ENCODE measurements at regions not wholly inside any gene's neighbourhood (a gene's known extent, or its start where the extent isn't known, plus 50 kb on each side); places are given as distances from the start of the nearest gene placed in this dataset.
"Not testable (repeated sequence)": the region's sequence is repeated elsewhere in the genome, so short reads cannot be mapped to it uniquely, and the experiment has no call there.

GRCh38 chr4:49129870-49130269 lies 143.8 kb downstream of the CWH43 start:
- not testable (repeated sequence) for H3K36me3 ChIP-seq (ENCODE audit: control insufficient read depth in 3 of 3, insufficient read depth in 2 of 3, low read depth in 1 of 3, low read length in 3 of 3); H3K4me1 ChIP-seq (ENCODE audit: control insufficient read depth in 3 of 3, insufficient read depth in 2 of 3, low read depth in 1 of 3, low read length in 2 of 3); DNase-seq; H3K27me3 ChIP-seq (ENCODE audit: control insufficient read depth in 3 of 3, insufficient read depth in 3 of 3, low read length in 3 of 3); FAIRE-seq; H3K9me3 ChIP-seq (ENCODE audit: control insufficient read depth in 2 of 2, insufficient read depth in 1 of 2, low read depth in 1 of 2, low read length in 1 of 2); H3K27ac ChIP-seq (ENCODE audit: low read depth in 1 of 3, low read length in 2 of 3); H3K4me3 ChIP-seq (ENCODE audit: low read depth in 1 of 3, low read length in 3 of 3)
- 45 to 79% (median 72%) methylated on average over 4 to 6 of the region's 8 CpGs for WGBS, 3 donors

GRCh38 chr4:49130724-49131123 lies 144.6 kb downstream of the CWH43 start:
- not testable (repeated sequence) for H3K27me3 ChIP-seq (ENCODE audit: control insufficient read depth in 3 of 3, insufficient read depth in 3 of 3, low read length in 3 of 3); H3K27ac ChIP-seq (ENCODE audit: low read depth in 1 of 3, low read length in 2 of 3); DNase-seq; H3K9me3 ChIP-seq (ENCODE audit: control insufficient read depth in 2 of 2, insufficient read depth in 1 of 2, low read depth in 1 of 2, low read length in 1 of 2); H3K4me3 ChIP-seq (ENCODE audit: low read depth in 1 of 3, low read length in 3 of 3); H3K4me1 ChIP-seq (ENCODE audit: control insufficient read depth in 3 of 3, insufficient read depth in 2 of 3, low read depth in 1 of 3, low read length in 2 of 3); FAIRE-seq; H3K36me3 ChIP-seq (ENCODE audit: control insufficient read depth in 3 of 3, insufficient read depth in 2 of 3, low read depth in 1 of 3, low read length in 3 of 3)
- 10 to 12% methylated on average over 2 to 3 of the region's 7 CpGs; no CpG with 5 or more reads in 1 of the 3 donors for WGBS, 3 donors

- DNase-seq; H3K4me1 ChIP-seq (ENCODE audit: control insufficient read depth in 3 of 3, insufficient read depth in 2 of 3, low read depth in 1 of 3, low read length in 2 of 3); H3K4me3 ChIP-seq (ENCODE audit: low read depth in 1 of 3, low read length in 3 of 3); H3K9me3 ChIP-seq (ENCODE audit: control insufficient read depth in 2 of 2, insufficient read depth in 1 of 2, low read depth in 1 of 2, low read length in 1 of 2); FAIRE-seq; H3K36me3 ChIP-seq (ENCODE audit: control insufficient read depth in 3 of 3, insufficient read depth in 2 of 3, low read depth in 1 of 3, low read length in 3 of 3); H3K27ac ChIP-seq (ENCODE audit: low read depth in 1 of 3, low read length in 2 of 3); H3K27me3 ChIP-seq (ENCODE audit: control insufficient read depth in 3 of 3, insufficient read depth in 3 of 3, low read length in 3 of 3): not testable (repeated sequence)
- WGBS, 3 donors = 64 to 69% (median 68%) methylated on average over 4 to 5 of the region's 10 CpGs
These were observed 151.0 kb downstream of the CWH43 start for GRCh38 chr4:49137043-49137442.

DNA sequence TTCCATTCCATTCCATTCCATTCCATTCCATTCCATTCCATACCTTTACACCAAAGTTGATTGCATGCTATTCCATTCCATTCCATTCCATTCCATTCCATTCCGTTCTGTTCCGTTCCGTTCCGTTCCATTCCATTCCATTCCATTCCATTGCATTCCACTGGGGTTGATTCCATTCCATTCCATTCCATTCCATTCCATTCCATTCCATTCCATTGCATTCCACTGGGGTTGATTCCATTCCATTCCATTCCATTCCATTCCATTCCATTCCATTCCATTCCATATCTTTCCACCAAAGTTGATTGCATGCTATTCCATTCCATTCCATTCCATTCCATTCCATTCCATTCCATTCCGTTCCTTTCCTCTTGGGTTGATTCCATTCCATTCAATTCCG lies 151.9 kb downstream of the CWH43 start:
- H3K9me3 ChIP-seq (ENCODE audit: control insufficient read depth in 2 of 2, insufficient read depth in 1 of 2, low read depth in 1 of 2, low read length in 1 of 2); H3K4me3 ChIP-seq (ENCODE audit: low read depth in 1 of 3, low read length in 3 of 3); FAIRE-seq; H3K4me1 ChIP-seq (ENCODE audit: control insufficient read depth in 3 of 3, insufficient read depth in 2 of 3, low read depth in 1 of 3, low read length in 2 of 3); H3K27ac ChIP-seq (ENCODE audit: low read depth in 1 of 3, low read length in 2 of 3); H3K36me3 ChIP-seq (ENCODE audit: control insufficient read depth in 3 of 3, insufficient read depth in 2 of 3, low read depth in 1 of 3, low read length in 3 of 3); H3K27me3 ChIP-seq (ENCODE audit: control insufficient read depth in 3 of 3, insufficient read depth in 3 of 3, low read length in 3 of 3); DNase-seq: not testable (repeated sequence)
- WGBS, 3 donors = 0 to 49% (median 45%) methylated on average over 4 to 5 of the region's 6 CpGs

DNA sequence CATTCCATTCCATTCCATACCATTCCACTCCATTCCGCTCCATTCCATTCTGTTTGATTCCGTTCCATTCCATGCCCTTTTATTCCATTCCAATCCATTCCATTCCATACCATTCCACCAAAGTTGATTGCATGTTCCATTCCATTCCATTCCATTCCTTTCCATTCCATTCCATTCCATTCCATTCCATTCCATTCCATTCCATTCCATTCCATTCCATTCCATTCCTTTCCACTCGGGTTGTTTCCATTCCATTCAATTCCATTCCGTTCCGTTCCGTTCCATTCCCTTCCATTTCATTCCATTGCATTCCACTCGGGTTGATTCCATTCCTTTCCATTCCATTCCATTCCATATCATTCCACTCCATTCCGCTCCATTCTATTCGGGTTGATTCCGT lies 152.7 kb downstream of the CWH43 start:
- not testable (repeated sequence) for H3K4me1 ChIP-seq (ENCODE audit: control insufficient read depth in 3 of 3, insufficient read depth in 2 of 3, low read depth in 1 of 3, low read length in 2 of 3); FAIRE-seq; H3K4me3 ChIP-seq (ENCODE audit: low read depth in 1 of 3, low read length in 3 of 3); H3K27me3 ChIP-seq (ENCODE audit: control insufficient read depth in 3 of 3, insufficient read depth in 3 of 3, low read length in 3 of 3); H3K36me3 ChIP-seq (ENCODE audit: control insufficient read depth in 3 of 3, insufficient read depth in 2 of 3, low read depth in 1 of 3, low read length in 3 of 3); DNase-seq; H3K27ac ChIP-seq (ENCODE audit: low read depth in 1 of 3, low read length in 2 of 3); H3K9me3 ChIP-seq (ENCODE audit: control insufficient read depth in 2 of 2, insufficient read depth in 1 of 2, low read depth in 1 of 2, low read length in 1 of 2)
- WGBS, 3 donors = 69 to 93% (median 83%) methylated on average over 5 of the region's 10 CpGs

GRCh38 chr4:49139513-49139912 lies 153.4 kb downstream of the CWH43 start:
- not testable (repeated sequence) for FAIRE-seq; DNase-seq; H3K4me1 ChIP-seq (ENCODE audit: control insufficient read depth in 3 of 3, insufficient read depth in 2 of 3, low read depth in 1 of 3, low read length in 2 of 3); H3K4me3 ChIP-seq (ENCODE audit: low read depth in 1 of 3, low read length in 3 of 3); H3K9me3 ChIP-seq (ENCODE audit: control insufficient read depth in 2 of 2, insufficient read depth in 1 of 2, low read depth in 1 of 2, low read length in 1 of 2); H3K27ac ChIP-seq (ENCODE audit: low read depth in 1 of 3, low read length in 2 of 3); H3K27me3 ChIP-seq (ENCODE audit: control insufficient read depth in 3 of 3, insufficient read depth in 3 of 3, low read length in 3 of 3); H3K36me3 ChIP-seq (ENCODE audit: control insufficient read depth in 3 of 3, insufficient read depth in 2 of 3, low read depth in 1 of 3, low read length in 3 of 3)
- WGBS, 3 donors = 84 to 90% (median 84%) methylated on average over 7 of the region's 8 CpGs

DNA sequence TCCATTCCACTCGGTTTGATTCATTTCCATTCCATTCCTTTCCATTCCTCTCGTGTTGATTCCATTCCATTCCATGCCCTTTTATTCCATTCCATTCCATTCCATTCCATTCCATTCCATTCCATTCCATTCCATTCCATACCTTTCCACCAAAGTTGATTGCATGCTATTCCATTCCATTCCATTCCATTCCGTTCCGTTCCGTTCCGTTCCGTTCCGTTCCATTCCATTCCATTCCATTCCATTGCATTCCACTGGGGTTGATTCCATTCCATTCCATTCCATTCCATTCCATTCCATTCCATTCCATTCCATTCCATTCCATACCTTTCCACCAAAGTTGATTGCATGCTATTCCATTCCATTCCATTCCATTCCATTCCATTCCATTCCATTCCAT lies 154.3 kb downstream of the CWH43 start:
- FAIRE-seq; DNase-seq; H3K9me3 ChIP-seq (ENCODE audit: control insufficient read depth in 2 of 2, insufficient read depth in 1 of 2, low read depth in 1 of 2, low read length in 1 of 2); H3K36me3 ChIP-seq (ENCODE audit: control insufficient read depth in 3 of 3, insufficient read depth in 2 of 3, low read depth in 1 of 3, low read length in 3 of 3); H3K4me1 ChIP-seq (ENCODE audit: control insufficient read depth in 3 of 3, insufficient read depth in 2 of 3, low read depth in 1 of 3, low read length in 2 of 3); H3K4me3 ChIP-seq (ENCODE audit: low read depth in 1 of 3, low read length in 3 of 3); H3K27ac ChIP-seq (ENCODE audit: low read depth in 1 of 3, low read length in 2 of 3); H3K27me3 ChIP-seq (ENCODE audit: control insufficient read depth in 3 of 3, insufficient read depth in 3 of 3, low read length in 3 of 3): not testable (repeated sequence)
- 33 to 47% (median 44%) methylated on average over 7 to 8 of the region's 8 CpGs for WGBS, 3 donors

DNA sequence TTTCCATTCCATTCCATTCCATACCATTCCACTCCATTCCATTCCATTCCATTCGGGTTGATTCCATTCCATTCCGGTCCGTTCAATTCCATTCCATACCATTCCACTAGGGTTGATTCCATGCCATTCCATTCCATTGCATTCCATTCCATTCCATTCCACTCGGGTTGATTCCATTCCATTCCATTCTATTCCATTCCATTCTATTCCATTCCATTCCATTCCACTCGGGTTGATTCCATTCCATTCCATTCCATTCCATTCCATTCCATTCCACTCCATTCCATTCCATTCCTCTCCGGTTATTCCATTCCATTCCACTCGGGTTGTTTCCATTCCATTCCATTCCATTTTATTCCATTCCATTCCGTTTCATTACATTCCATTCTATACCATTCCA lies 155.9 kb downstream of the CWH43 start:
- not testable (repeated sequence) for H3K27me3 ChIP-seq (ENCODE audit: control insufficient read depth in 3 of 3, insufficient read depth in 3 of 3, low read length in 3 of 3); H3K27ac ChIP-seq (ENCODE audit: low read depth in 1 of 3, low read length in 2 of 3); FAIRE-seq; H3K4me1 ChIP-seq (ENCODE audit: control insufficient read depth in 3 of 3, insufficient read depth in 2 of 3, low read depth in 1 of 3, low read length in 2 of 3); H3K9me3 ChIP-seq (ENCODE audit: control insufficient read depth in 2 of 2, insufficient read depth in 1 of 2, low read depth in 1 of 2, low read length in 1 of 2); H3K4me3 ChIP-seq (ENCODE audit: low read depth in 1 of 3, low read length in 3 of 3); H3K36me3 ChIP-seq (ENCODE audit: control insufficient read depth in 3 of 3, insufficient read depth in 2 of 3, low read depth in 1 of 3, low read length in 3 of 3); DNase-seq
- 58 to 82% (median 74%) methylated on average over 5 to 6 of the region's 8 CpGs for WGBS, 3 donors

- H3K27ac ChIP-seq (ENCODE audit: low read depth in 1 of 3, low read length in 2 of 3); FAIRE-seq; H3K4me3 ChIP-seq (ENCODE audit: low read depth in 1 of 3, low read length in 3 of 3); H3K36me3 ChIP-seq (ENCODE audit: control insufficient read depth in 3 of 3, insufficient read depth in 2 of 3, low read depth in 1 of 3, low read length in 3 of 3); DNase-seq; H3K27me3 ChIP-seq (ENCODE audit: control insufficient read depth in 3 of 3, insufficient read depth in 3 of 3, low read length in 3 of 3); H3K4me1 ChIP-seq (ENCODE audit: control insufficient read depth in 3 of 3, insufficient read depth in 2 of 3, low read depth in 1 of 3, low read length in 2 of 3): not testable (repeated sequence)
- peaks cover 0 to 26% of the 10 kb centered on the region in 2 donors for H3K9me3 ChIP-seq (ENCODE audit: control insufficient read depth in 2 of 2, insufficient read depth in 1 of 2, low read depth in 1 of 2, low read length in 1 of 2)
- 70 to 74% (median 72%) methylated on average over 7 of the region's 7 CpGs for WGBS, 3 donors
These were observed 161.1 kb downstream of the CWH43 start for GRCh38 chr4:49147143-49147542.
